Stromal cell of bone marrow (primary cell): ENCODE measurements at regions not wholly inside any gene's neighbourhood (a gene's known extent, or its start where the extent isn't known, plus 50 kb on each side); places are given as distances from the start of the nearest gene placed in this dataset.
"Not testable (repeated sequence)": the region's sequence is repeated elsewhere in the genome, so short reads cannot be mapped to it uniquely, and the experiment has no call there.

Source experiments
- DNase-seq: peaks from one replicate; pipeline ENCODE4 v3.0.0-alpha.2; 2012; ENCODE audit warnings: low read depth

GRCh38 chr12:46084666-46085631 lies 94.6 kb upstream of the SCAF11 start:
- no peak for DNase-seq

- no peak for DNase-seq
These were observed 92.3 kb upstream of the SCAF11 start for GRCh38 chr12:46082490-46083200.

- DNase-seq, result peak; percentile 9
These were observed 82.9 kb upstream of the SCAF11 start for GRCh38 chr12:46073321-46073720.

GRCh38 chr12:46071769-46072624 lies 81.6 kb upstream of the SCAF11 start:
- peak; percentile 59 for DNase-seq

- DNase-seq, result no peak
These were observed 81.0 kb upstream of the SCAF11 start for GRCh38 chr12:46071335-46071734.

GRCh38 chr12:46067094-46067493 lies 76.7 kb upstream of the SCAF11 start:
- DNase-seq, result no peak

- no peak for DNase-seq
These were observed 75.2 kb upstream of the SCAF11 start for GRCh38 chr12:46065412-46066166.

- no peak for DNase-seq
These were observed 74.2 kb upstream of the SCAF11 start for GRCh38 chr12:46064548-46064947.

- not testable (repeated sequence) for DNase-seq
These were observed 68.3 kb upstream of the SCAF11 start for GRCh38 chr12:46058697-46059096.

GRCh38 chr12:46050805-46051204 lies 60.4 kb upstream of the SCAF11 start:
- DNase-seq, result no peak

GRCh38 chr12:46049665-46050064 lies 59.3 kb upstream of the SCAF11 start:
- no peak for DNase-seq

GRCh38 chr12:46046436-46046835 lies 56.1 kb upstream of the SCAF11 start:
- no peak for DNase-seq

- no peak for DNase-seq
These were observed 53.7 kb upstream of the SCAF11 start for GRCh38 chr12:46043972-46044520.
